ENCODE measurements at regions not wholly inside any gene's neighbourhood (a gene's known extent, or its start where the extent isn't known, plus 50 kb on each side); places are given as distances from the start of the nearest gene placed in this dataset.

- TF ChIP-seq CTCF (conservative IDR thresholded peaks at IDR 0.05) (no peak), ZFX (IDR thresholded peaks at IDR 0.05) (no peak)
- no peak overlapping the region for H3K27ac ChIP-seq
Observed at GRCh38 chr4:175166020-175166419, 247.9 kb downstream of the ADAM29 start.

- no peak overlapping the region for H3K27ac ChIP-seq
- TF ChIP-seq CTCF (conservative IDR thresholded peaks at IDR 0.05) (no peak), ZFX (IDR thresholded peaks at IDR 0.05) (no peak)
Observed at GRCh38 chr4:175176710-175177109, 258.6 kb downstream of the ADAM29 start.

GRCh38 chr4:175190654-175191053 is 272.5 kb downstream of the ADAM29 start:
- no peak overlapping the region for H3K27ac ChIP-seq
- TF ChIP-seq ZFX (IDR thresholded peaks at IDR 0.05), result no peak
- TF ChIP-seq CTCF (conservative IDR thresholded peaks at IDR 0.05), result no peak

- TF ChIP-seq CTCF (conservative IDR thresholded peaks at IDR 0.05) (no peak), ZFX (IDR thresholded peaks at IDR 0.05) (no peak)
- no peak overlapping the region for H3K27ac ChIP-seq
Observed at GRCh38 chr4:175198056-175198455, 279.9 kb downstream of the ADAM29 start.

- H3K27ac ChIP-seq, result no peak overlapping the region
- TF ChIP-seq ZFX (IDR thresholded peaks at IDR 0.05) (no peak), CTCF (conservative IDR thresholded peaks at IDR 0.05) (no peak)
Observed at GRCh38 chr4:175215208-175215607, 297.1 kb downstream of the ADAM29 start.

GRCh38 chr4:175215657-175216056 is 297.5 kb downstream of the ADAM29 start:
- no peak overlapping the region for H3K27ac ChIP-seq
- no peak for TF ChIP-seq CTCF (conservative IDR thresholded peaks at IDR 0.05)
- TF ChIP-seq ZFX (IDR thresholded peaks at IDR 0.05), result no peak

- H3K27ac ChIP-seq, result no peak overlapping the region
- TF ChIP-seq CTCF (conservative IDR thresholded peaks at IDR 0.05), result no peak
- TF ChIP-seq ZFX (IDR thresholded peaks at IDR 0.05), result no peak
Observed at GRCh38 chr4:175229154-175229553, 311.0 kb downstream of the ADAM29 start.
